Omental fat pad (tissue), 3 donors: ENCODE measurements at regions not wholly inside any gene's neighbourhood (a gene's known extent, or its start where the extent isn't known, plus 50 kb on each side); places are given as distances from the start of the nearest gene placed in this dataset.

ENCODE experiments used
- ATAC-seq: fragments of 150-250 bp; one replicate; pipeline ENCODE4 v1.9.1; 2016; ENCODE audit warnings: mild to moderate bottlenecking, moderate library complexity; ENCODE audit not compliant: low FRiP score
- DNase-seq: peaks from one replicate; pipeline ENCODE4 v3.0.0-alpha.2; 2019; ENCODE audit warnings: low spot score
- TF ChIP-seq, protein P1 (sequence below), 3 donors: fragments of 450-650 bp; IDR thresholded peaks; one replicate each; pipeline ENCODE4 v1.5.1; 2016 to 2017; ENCODE audit warnings: antibody characterized with exemption in 3 of 3, mild to moderate bottlenecking in 3 of 3, moderate library complexity in 2 of 3

DNA sequence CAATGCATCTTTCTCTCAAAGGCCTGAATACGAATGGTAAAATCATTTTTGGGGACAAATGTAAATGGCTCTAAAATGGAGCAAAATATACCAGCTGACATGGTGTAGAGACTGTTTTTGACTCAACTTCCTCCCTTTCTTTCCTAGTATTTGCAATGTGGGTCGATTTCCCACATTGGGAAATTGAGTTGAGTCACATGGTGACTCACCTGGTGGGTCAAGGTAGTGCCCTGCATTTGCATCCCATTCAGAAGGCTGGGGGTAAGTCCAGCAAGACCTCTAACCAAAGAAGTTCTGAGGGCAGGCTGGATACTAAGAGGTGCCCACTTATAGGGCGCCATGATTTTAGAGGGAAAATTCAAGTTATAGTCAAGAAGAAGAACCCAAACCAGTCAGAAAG, 179.6 kb upstream of the MPDZ start:
- no peak for DNase-seq
- TF ChIP-seq, protein P1, sequence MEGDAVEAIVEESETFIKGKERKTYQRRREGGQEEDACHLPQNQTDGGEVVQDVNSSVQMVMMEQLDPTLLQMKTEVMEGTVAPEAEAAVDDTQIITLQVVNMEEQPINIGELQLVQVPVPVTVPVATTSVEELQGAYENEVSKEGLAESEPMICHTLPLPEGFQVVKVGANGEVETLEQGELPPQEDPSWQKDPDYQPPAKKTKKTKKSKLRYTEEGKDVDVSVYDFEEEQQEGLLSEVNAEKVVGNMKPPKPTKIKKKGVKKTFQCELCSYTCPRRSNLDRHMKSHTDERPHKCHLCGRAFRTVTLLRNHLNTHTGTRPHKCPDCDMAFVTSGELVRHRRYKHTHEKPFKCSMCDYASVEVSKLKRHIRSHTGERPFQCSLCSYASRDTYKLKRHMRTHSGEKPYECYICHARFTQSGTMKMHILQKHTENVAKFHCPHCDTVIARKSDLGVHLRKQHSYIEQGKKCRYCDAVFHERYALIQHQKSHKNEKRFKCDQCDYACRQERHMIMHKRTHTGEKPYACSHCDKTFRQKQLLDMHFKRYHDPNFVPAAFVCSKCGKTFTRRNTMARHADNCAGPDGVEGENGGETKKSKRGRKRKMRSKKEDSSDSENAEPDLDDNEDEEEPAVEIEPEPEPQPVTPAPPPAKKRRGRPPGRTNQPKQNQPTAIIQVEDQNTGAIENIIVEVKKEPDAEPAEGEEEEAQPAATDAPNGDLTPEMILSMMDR (IDR thresholded peaks at IDR 0.05) = no peak
- no peak for ATAC-seq

- ATAC-seq (no peak), DNase-seq (no peak)
- TF ChIP-seq, protein P1 (IDR thresholded peaks at IDR 0.05) = no peak
These were observed 178.3 kb upstream of the MPDZ start for GRCh38 chr9:13457795-13458194.

DNA sequence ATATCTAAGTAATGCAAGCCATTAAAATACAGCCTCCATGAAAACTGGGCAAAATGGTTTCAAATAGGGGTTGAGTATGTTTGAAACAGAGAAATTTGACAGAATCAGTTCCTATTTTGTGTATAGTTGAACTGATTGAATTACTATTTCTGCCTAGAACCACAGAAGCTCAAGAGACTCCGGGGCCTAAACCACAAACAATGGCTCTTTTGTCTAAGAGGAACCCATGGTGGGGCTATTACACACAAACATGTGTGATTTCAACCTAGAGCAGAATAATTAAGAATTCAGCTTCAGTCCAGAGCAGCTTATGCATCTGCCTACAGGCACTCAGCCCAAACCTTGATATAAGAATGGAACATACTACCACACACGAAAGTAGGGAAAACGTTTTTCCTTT, 171.2 kb upstream of the MPDZ start:
- ATAC-seq = no peak
- TF ChIP-seq, protein P1 (IDR thresholded peaks at IDR 0.05) = no peak

GRCh38 chr9:13448482-13448881, 169.0 kb upstream of the MPDZ start:
- TF ChIP-seq, protein P1 (IDR thresholded peaks at IDR 0.05) = no peak

More for the DNA sequence above, 171.2 kb upstream of the MPDZ start:
- no peak for DNase-seq

DNA sequence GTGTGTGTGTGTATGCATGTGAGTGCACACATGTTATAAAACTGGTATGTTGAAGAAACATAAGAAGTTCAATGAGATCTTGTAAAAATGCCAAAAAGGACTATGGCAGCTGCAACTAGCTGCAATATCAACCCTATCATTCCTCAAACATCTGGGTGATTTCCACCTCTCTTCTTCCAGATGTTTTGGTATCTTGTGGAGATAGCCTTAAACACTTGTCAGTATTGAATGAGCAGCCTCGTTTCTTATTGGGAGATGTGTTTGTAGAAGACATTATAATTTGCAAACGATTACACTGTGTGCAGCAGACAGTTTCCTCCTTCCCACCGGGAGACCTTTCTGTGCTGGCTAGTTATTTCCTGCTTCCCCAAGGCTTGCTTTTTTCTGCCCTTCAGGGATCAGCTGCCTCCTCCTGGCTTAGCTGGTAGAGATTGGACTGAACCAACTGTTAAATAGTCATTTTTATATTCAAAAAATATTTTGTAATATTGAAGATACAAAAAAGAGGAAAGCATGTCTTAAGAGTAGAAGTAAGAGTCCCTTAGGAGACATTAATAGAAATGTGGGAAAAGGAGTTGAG, 168.4 kb upstream of the MPDZ start:
- no peak for DNase-seq
- no peak for ATAC-seq
- TF ChIP-seq, protein P1 (IDR thresholded peaks at IDR 0.05) = no peak

More at GRCh38 chr9:13448482-13448881, 169.0 kb upstream of the MPDZ start:
- no peak for ATAC-seq
- no peak for DNase-seq

GRCh38 chr9:13446938-13447842, 167.7 kb upstream of the MPDZ start:
- TF ChIP-seq, protein P1 (IDR thresholded peaks at IDR 0.05) = no peak
- ATAC-seq (no peak), DNase-seq (no peak)
